GM21737 (cell line): ENCODE measurements at regions not wholly inside any gene's neighbourhood (a gene's known extent, or its start where the extent isn't known, plus 50 kb on each side); places are given as distances from the start of the nearest gene placed in this dataset.
A peak's percentile ranks its signal among the peaks of the same experiment; 100 is the strongest.

ENCODE experiments used
- ATAC-seq: cut with Tn5 transposase; IDR thresholded peaks from one replicate; pipeline ENCODE4 v1.9.1; 2021; ENCODE audit warnings: mild to moderate bottlenecking, moderate library complexity; ENCODE audit not compliant: unreplicated experiment

DNA sequence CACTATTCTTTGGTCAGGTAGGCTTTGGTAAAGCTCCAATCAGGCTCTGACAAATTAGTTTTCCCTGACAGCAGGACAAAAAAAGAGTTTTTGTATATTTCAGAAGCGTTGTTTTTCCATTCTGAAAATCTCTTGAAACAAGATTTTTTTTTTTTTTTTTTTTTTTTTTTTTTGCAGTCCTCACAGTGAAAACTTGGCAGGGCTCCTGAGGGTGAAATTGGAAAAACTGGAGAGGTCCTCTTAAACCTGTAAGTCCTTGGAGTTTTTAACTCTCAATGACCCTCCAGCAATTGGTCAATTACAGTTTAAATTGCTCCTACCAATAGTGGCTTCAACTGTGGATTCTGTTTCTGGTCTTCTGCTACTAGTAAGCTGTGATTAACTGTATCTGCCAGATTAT, 244.5 kb upstream of the PKDCC start:
- ATAC-seq = no peak

DNA sequence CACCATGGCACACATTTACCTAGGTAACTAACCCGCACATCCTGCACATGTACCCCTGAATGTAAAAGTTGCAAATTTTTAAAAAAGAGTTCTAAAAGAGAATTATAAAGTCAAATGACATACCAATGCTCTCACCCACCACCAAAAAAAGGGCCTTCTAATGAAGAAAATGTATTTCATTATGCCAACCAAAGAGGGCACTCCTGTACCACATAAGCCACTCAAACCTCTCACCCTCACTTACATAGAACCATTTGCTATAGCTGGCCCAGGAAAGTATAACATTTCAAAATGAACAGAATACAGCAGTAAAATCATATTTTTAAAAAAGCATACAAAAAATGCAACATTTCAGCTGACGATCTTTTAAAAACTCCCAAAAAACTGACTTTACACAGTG, 241.5 kb upstream of the PKDCC start:
- ATAC-seq = no peak

DNA sequence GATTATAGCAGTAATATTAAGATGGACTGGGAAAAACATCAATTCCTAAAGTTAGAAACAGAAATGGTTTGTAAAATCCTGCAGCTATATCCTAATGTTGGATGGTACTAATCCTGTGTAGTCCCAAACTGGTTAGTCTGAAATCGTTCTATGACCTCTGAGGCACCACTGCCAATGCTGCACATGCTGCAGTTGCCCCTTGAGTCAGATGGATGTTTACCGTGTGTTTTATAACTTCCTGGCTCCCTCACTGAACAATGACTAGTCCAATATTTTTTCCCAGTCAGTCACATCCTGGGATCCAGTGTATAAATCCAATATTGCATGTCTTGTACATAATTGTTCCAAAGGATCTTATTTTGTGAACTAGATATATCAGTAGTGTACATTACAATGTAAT, 226.7 kb upstream of the PKDCC start:
- no peak for ATAC-seq

DNA sequence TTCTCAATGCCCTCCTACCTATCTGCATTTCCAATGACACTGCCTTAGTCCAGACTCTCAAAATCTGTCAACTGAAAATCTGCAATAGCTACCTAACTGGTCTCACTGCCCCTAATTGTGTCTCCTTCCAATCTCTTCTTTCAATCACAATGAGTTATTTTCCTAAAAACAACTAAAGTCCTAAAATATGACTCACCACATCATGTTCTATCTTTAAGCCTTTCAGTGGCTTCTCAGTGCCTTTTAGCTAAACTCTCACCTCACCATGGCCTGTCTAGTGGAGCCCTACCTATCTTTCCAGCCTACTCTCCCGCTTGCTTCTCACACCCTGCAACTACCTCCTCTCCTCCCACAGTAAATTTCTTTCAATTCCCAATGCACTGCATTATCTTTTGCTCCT, 220.9 kb upstream of the PKDCC start:
- no peak for ATAC-seq

DNA sequence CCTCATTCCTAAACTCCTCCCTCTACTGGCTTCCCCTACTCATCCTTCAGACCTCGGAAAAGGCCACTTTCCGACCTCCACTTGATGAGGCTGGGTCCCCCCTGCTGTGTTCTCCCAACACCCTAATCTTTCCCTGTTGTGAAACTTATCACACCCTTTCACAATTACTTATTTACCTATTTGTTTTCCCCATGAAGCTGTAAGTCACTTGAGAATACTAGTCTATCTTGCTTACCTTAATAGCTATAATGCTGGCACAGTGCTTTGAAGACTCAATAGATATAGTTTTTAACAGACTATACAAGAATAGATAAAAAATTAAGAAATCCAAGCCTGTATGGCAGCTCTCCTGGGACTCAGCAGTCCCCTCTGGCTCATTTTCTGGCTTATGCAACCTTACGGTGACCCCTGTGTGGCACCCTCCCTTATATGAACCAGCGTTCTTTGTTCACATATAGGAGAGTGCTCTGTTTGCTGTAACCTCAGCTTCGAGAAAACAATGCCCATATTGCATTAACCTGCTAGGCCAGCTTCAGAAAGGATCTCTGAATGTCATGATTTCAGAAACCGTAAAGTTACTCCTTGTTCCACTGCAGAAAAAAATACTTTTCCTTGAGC, 220.4 kb upstream of the PKDCC start:
- no peak for ATAC-seq

DNA sequence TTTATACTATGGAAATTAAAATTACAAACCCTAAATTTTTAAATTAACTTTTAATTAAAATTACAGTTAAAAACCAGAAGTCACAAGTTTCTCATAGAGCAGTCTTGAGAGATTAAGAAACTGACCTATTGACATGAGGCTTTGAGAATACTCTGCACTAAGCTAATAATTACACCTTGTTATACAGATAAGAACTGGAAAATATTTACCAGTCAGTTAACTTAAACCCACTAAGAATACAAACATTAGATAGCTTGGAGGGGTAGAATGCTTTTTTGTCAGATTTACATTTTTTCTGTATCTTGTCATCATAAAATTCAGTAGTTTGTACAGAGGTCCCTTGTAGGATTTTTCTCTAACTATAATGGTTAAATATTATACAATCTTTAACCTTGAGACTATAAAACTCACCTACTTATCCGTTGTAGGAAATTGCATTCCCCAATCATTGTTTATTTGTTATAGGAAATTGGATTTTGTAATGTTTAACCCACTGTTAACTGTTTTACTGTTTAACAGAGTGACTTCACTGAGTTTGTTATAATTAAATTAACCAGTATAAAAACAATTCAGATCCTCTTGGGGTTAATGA, 219.7 kb upstream of the PKDCC start:
- no peak for ATAC-seq

DNA sequence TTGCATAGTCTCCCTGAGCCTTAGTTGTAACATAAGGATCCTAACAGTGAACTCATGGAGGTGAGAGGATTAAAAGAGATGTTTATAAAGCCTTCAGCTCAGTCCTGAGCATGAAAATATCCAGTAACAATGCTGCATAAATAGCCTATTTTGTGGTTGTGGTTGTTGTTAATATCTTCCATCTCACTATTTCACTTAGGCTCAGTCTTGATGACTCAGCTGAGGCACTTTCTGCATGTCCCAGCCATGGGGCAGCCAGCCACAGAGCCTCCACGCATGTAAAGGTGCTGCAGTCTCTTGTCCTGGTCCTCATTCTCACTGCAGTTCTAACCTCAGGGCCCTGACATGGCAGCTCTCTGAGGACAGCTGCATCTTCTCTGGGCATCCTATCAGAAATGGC, 218.8 kb upstream of the PKDCC start:
- no peak for ATAC-seq

DNA sequence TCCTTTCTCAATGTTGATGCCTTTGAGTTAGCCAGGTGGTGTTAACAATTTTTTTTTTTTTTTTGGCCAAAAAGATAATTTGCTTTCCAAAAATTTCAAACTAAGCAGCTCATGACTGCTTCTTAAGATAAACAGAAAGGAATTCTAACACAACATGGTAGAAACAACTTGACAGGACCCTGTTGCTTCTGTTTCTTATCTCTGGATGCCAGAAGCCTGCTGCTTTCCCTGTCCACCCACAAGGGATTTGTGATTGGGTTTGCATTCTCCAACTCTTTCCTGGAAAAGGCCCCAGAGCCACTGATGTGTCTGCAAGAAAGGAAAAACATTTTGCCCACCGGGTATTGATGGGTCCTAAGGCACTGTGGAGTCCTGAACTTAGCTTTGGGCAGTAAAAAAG, 217.2 kb upstream of the PKDCC start:
- no peak for ATAC-seq

DNA sequence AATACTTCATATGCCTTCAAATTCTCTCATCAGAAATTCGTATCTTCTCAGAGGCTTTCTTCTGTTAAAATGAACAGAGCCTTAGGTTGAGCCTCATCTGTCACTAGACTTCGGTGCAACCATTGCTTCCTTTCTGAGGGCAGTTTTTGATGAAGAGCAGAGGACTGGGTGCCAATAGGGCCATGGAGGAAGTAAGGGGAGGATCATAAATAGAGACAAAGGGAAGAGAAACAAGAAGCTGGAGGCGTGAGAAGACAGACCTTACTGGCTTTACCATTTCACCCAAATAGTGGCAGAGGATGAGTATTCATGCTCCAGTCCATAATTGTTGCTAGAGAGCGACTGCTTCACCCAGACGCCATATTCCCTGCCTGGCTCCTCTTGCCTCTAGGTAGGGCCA, 215.6 kb upstream of the PKDCC start:
- ATAC-seq = no peak

DNA sequence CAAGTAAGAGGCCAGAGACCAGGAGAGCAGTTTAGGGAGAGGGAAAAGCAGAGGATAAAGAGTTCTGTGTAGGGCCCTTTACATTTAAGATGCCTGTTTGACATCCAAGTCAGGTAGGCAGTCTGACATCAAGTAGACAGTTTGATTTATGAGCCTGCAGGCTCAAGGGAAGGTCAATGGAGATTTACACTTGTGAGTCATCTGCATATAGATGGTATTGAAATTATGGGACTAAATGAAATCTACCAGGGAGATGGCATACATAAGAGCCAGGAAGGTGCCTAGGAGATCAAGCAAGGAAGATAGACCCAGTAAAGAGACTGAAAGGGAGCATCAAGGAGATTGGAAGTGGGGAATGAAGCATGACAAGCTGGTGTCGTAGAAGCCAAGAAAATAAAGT, 212.4 kb upstream of the PKDCC start:
- no peak for ATAC-seq

DNA sequence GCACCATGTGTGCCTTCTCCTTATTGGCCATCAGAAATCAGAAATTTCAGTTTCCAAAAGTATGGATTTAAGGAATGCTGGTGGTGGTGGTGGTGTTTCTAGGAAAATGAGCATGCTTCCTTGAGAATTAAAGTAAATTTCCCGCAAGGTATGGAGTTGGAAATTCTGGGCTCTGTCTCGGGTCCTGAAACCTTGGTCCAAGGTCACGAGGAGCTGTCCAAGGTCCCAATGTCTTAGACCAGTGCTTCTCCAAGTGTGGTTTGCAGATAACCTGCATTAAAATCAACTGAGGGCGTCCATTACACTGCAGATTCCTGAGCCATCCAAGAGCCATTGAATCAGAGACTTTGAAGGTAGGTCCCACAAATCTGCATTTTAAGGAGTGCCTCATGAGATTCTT, 210.9 kb upstream of the PKDCC start:
- ATAC-seq = no peak

DNA sequence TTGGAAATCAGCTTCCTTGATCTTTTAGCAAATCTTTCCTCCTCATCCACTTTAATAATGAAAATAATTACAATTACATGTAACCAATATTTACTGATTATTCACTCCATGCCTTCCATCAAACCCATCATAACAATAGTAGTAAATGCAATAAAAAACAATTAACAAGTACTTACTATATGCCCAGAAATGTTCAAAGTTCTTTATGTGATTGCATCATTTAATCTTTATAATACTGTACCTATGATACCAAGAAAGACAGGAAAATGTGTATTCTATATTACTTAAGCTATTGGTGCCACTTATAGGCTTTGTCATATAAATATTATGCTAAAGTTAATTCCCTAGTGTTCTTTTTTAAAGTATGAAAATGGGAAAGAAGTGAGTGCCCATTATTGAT, 210.2 kb upstream of the PKDCC start:
- no peak for ATAC-seq

DNA sequence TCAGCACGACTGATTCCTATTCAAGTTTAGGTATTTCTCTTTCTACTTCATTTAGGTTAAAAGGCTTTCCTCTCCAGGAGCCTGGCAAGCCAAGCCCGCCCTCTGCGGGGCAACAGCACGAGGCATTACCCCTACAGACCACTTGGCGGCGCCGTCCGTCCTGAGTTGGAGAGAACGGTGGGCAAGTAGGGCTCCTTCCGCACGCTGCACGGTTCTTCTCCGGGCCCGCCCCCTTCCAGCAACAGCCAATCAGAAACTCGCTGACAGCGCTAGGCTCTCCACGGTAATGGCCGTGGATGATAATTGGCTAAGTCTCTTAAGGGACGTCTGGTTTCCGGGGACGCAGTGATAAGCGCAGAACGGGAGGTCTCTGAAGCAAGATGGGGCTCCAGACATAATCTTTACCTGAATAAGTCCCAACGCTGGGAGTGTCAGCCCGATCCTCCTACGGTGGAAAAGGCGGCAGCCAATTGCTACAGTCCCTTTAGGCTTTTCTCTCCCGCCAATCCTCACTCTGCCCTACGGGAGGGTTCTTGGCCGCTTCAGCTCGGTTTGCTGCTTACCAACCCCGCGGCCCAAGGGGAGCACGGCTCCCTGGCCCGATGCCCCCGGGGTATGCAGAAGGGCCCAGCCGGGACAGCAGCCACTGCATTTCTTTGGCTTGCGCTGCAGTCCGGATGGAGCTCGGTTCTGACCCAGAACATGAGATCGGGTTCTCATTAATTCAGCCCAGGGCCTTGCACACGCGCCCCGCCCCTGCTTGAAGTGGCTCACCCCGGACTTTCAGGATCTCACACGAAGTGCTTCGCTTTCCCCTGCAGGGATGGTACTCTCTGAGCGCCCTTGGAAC, 206.9 kb upstream of the PKDCC start:
- peak; percentile 100 for ATAC-seq

DNA sequence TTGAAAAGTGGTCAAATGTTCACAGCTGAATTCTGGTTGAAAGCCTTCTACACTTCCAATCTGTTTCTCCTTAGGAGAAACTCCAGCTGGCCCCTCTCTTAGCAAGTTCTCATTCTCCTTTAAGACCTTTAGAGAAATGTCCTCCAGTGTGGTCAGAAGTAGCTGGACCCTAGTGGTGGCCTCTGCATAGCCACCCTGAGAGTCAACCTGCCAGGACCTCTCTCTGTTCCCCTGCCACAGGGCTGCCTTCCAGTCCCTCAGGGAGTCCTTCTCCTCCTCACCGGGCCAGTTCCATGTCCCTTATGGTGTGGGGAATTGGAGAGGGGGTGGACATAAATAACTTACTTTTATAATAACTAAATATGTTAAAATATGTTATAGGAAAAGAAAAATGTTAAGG, 200.9 kb upstream of the PKDCC start:
- no peak for ATAC-seq

DNA sequence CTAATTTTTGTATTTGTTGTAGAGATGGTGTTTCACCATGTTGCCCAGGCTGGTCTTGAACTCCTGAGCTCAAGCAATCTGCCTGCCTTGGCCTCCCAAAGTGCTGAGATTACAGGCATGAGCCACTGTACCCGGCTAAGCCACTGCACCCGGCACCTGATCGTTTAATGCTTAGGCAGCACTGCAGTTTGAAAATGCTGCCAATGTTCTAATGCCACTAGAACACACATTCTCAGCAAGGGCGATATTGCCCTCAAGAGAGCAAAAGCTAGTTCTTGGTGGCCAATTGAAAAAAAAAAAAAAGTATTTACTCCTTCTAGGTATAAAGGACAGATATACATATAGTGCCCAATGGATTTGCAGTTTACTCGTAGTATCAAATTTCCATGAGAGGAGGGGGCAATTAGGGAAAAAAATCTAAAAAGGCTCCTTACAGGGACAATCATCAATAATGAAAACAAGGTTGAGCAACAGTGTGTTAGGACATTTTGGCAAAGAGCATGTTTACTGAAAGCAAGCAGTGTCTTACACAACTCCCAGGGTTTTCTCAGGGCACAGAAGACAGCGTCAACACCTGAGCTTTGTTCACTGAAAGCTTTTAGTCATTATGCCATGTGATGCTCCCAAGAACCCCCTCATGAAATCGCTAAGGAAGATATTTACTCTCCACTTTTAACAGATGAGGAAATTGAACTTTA, 199.9 kb upstream of the PKDCC start:
- no peak for ATAC-seq

DNA sequence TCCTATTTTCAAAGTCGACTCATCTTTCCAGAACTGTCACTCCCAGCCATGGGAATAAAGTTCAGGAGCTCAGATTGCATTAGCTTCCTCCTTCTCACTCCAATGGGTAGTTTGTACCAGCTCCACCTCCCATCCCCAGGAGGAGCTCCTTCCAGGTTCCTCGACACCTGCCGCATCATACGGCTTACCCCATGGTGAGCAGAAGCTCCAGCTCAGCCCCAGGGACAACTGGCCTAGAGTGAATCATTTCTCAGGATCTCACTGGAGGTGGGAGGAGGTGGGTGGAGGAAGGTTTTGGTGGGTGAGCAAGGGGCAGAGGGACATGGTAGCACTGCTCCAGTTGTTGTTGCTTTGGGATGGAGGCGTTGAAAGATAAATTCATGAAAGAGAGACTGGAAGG, 196.3 kb upstream of the PKDCC start:
- ATAC-seq = no peak

DNA sequence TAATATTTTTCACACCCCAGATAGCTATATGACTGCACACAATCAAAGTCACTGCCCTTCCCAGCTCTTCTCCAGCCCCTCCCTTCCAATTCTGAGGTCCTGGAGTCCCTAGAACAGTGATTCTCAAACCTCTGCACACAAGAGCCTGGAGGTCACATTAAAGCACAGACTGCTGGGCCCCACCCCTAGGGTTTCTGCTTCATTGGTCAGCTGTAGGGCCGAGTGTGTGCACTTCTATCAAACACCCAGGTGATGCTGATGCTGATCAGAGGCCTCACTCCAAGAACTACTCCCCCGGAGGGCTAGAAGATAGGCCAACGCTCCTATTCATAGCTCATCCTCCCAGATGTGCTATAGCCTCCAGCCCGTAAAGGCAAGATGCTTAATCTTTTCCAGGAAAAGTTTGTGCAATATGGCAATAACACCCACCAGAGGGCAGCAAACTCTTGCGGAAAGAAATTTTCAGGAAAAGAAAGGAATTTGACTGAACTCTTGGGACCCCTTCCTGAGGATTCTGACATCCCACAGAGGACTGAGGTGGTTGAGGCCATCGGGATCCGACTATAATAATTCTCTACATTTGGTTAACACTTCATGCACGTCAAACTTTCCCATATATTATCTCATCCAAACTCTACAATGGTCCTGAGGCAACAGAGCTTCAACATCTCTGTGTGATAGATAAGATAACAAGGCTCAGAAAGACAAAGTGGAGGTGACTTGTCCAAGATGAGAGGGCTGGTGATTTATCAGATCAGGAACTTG, 194.2 kb upstream of the PKDCC start:
- no peak for ATAC-seq

DNA sequence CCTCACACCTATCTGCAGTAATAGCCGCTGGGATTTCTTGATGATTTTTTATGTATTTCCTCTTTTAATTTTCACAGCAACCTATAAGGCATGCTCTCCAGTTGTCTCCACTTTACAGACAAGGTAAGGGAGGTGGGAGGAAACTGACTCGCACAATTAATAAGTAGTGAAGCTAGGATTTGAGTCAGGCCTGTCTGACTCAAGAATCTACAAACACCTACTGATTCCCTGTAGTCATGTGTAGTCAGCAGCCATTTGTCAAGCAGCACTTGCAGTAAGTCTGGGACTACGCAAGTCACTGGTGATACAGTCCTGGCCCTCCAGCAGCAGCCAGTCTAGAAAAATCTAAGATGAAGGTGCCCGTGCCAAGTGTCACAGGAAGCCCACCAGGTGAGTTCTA, 193.6 kb upstream of the PKDCC start:
- no peak for ATAC-seq

DNA sequence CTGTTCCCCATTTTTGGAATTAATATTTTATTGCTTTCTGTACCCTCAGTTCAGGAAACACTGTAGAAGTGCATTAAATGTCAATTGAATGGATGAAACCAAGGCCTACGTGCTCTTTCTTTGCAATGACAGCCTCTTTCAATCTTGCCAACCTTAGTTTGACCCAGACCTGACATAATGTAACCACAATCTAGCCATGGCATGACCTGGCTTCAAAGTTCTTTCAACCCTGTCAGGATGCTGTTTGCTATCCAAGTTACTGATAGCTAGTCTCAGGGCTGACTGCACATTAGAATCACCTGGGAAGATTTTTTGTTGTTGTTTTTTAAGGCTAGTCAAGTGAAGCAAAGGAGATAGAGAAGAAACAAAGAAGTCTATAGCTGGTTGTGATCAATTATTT, 190.9 kb upstream of the PKDCC start:
- no peak for ATAC-seq

DNA sequence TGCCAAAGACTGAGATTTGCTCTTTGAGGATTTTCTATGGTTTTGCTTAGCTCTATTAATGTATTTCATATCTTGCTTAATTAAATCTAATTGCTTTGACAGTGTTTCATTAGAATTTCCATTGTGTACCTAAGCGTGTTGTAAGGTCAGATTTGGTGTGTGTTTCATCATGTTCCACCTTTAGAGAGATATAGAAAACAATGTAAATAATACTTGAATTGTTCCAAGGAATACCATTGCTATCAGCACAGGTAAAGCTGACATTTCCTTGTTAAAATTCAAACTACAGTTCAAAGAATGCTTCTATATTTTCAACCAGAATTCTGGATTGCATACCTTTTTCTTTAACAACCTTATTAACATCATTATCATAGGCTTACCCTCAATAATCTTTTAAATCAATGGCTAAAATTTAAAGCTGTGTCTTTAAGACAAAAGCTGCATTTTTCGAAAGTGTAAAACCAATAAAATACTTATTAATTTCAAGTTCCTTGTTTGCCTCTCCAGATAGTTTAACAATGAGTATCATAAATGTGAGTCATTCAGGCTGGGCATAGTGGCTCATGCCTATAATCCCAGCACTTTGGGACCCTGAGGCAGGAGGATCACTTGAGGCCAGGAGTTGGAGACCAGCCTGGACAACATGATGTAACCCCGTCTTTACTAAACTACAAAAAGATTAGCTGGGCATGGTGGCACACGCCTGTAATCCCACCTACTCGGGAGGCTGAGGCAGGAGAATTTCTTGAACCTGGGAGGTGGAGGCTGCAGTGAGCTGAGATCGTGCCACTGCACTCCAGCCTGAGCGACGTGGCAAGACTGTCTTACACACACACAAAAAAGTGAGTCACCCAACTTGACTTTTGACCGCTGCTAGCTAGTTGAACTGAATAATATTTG, 188.0 kb upstream of the PKDCC start:
- ATAC-seq = no peak
